HG03432 (cell line): ENCODE measurements at regions not wholly inside any gene's neighbourhood (a gene's known extent, or its start where the extent isn't known, plus 50 kb on each side); places are given as distances from the start of the nearest gene placed in this dataset.
A peak's percentile ranks its signal among the peaks of the same experiment; 100 is the strongest.
"Not testable (repeated sequence)": the region's sequence is repeated elsewhere in the genome, so short reads cannot be mapped to it uniquely, and the experiment has no call there.

Experiments used
- ATAC-seq: cut with Tn5 transposase; IDR thresholded peaks from one replicate; pipeline ENCODE4 v1.9.1; 2021; ENCODE audit warnings: mild to moderate bottlenecking, moderate library complexity; ENCODE audit not compliant: unreplicated experiment

- ATAC-seq: no peak
Measured at GRCh38 chrX:114095789-114096188, 488.1 kb upstream of the HTR2C start.

GRCh38 chrX:114087543-114087942, 496.3 kb upstream of the HTR2C start:
- no peak for ATAC-seq

- ATAC-seq: no peak
Measured at GRCh38 chrX:114077773-114078172, 506.1 kb upstream of the HTR2C start.

GRCh38 chrX:114075073-114075673, 508.7 kb upstream of the HTR2C start:
- no peak for ATAC-seq

- ATAC-seq: no peak
Measured at GRCh38 chrX:114073926-114074325, 510.0 kb upstream of the HTR2C start.

- ATAC-seq: no peak
Measured at GRCh38 chrX:114071412-114071811, 512.5 kb upstream of the HTR2C start.

- ATAC-seq: no peak
Measured at GRCh38 chrX:114065577-114066223, 518.2 kb upstream of the HTR2C start.

- ATAC-seq: no peak
Measured at GRCh38 chrX:114061226-114061625, 522.7 kb upstream of the HTR2C start.

GRCh38 chrX:114058988-114059418, 524.9 kb upstream of the HTR2C start:
- ATAC-seq: peak; percentile 47

GRCh38 chrX:114057422-114057821, 526.5 kb upstream of the HTR2C start:
- ATAC-seq: not testable (repeated sequence)

- ATAC-seq: no peak
Measured at GRCh38 chrX:114051667-114052315, 532.1 kb upstream of the HTR2C start.

GRCh38 chrX:114050075-114050796, 533.6 kb upstream of the HTR2C start:
- no peak for ATAC-seq

GRCh38 chrX:114049063-114049462, 534.8 kb upstream of the HTR2C start:
- ATAC-seq: no peak

GRCh38 chrX:114047558-114047957, 536.3 kb upstream of the HTR2C start:
- ATAC-seq: no peak

- ATAC-seq: no peak
Measured at GRCh38 chrX:114046695-114047279, 537.1 kb upstream of the HTR2C start.

GRCh38 chrX:114041470-114041869, 542.4 kb upstream of the HTR2C start:
- ATAC-seq: not testable (repeated sequence)

- not testable (repeated sequence) for ATAC-seq
Measured at GRCh38 chrX:114040661-114041269, 543.1 kb upstream of the HTR2C start.

- ATAC-seq: not testable (repeated sequence)
Measured at GRCh38 chrX:114040111-114040510, 543.8 kb upstream of the HTR2C start.

GRCh38 chrX:114038358-114038757, 545.5 kb upstream of the HTR2C start:
- no peak for ATAC-seq

GRCh38 chrX:114037515-114037914, 546.4 kb upstream of the HTR2C start:
- no peak for ATAC-seq
